CD14-positive monocyte (primary cell): ENCODE measurements at regions not wholly inside any gene's neighbourhood (a gene's known extent, or its start where the extent isn't known, plus 50 kb on each side); places are given as distances from the start of the nearest gene placed in this dataset.

Experiments
- DNase-seq, 3 donors: peaks; one replicate each; pipeline ENCODE4 v3.0.0-alpha.2; 2011 to 2022
- H2AFZ ChIP-seq: 2 replicates; pipeline ENCODE4 v1.6.0; 2012; ENCODE audit warnings: mild to moderate bottlenecking, low read depth, low read length, inconsistent platforms; ENCODE audit not compliant: insufficient read depth, poor library complexity, severe bottlenecking
- H3K27ac ChIP-seq, 2 donors: 1 replicate in 1 of 2; 2 replicates in 1 of 2; pipeline ENCODE4 v1.5.1; 2012 to 2013; ENCODE audit warnings: low read length in 2 of 2, control low read depth in 1 of 2, inconsistent platforms in 1 of 2, low read depth in 1 of 2, mild to moderate bottlenecking in 1 of 2
- H3K27me3 ChIP-seq, 2 donors: one replicate each; pipeline versions ENCODE4 v1.6.0 to v1.6.1; 2011 to 2013; ENCODE audit warnings: low read length in 2 of 2; ENCODE audit not compliant: control insufficient read depth in 2 of 2, insufficient read depth in 2 of 2
- H3K36me3 ChIP-seq, 2 donors: replicated peaks in 1 of 2; 1 replicate in 1 of 2; 2 replicates in 1 of 2; pipeline versions ENCODE4 v1.5.1 to v1.6.1; 2012 to 2013; ENCODE audit warnings: low read length in 2 of 2, control low read depth in 1 of 2, inconsistent platforms in 1 of 2, mild to moderate bottlenecking in 1 of 2; ENCODE audit not compliant: insufficient read depth in 2 of 2, control insufficient read depth in 1 of 2
- H3K4me1 ChIP-seq, 2 donors: 1 replicate in 1 of 2; 2 replicates in 1 of 2; pipeline versions ENCODE4 v1.5.1 to v1.6.1; 2012 to 2013; ENCODE audit warnings: low read length in 2 of 2, control low read depth in 1 of 2, inconsistent platforms in 1 of 2, mild to moderate bottlenecking in 1 of 2, moderate library complexity in 1 of 2; ENCODE audit not compliant: insufficient read depth in 2 of 2, control insufficient read depth in 1 of 2
- H3K4me2 ChIP-seq: replicated peaks from 2 replicates; pipeline ENCODE3; 2012; ENCODE audit warnings: low read length, moderate library complexity, mild to moderate bottlenecking; ENCODE audit not compliant: poor library complexity, severe bottlenecking; ENCODE audit errors: extremely low read depth
- H3K4me3 ChIP-seq, 3 experiments: fragments of 200-600 bp in 1 of 3; sonication (generic) in 1 of 3; replicated peaks in 1 of 3; 1 replicate in 2 of 3; 2 replicates in 1 of 3; pipeline ENCODE4 v1.5.1; 2011 to 2013; ENCODE audit warnings: low read length in 3 of 3, mild to moderate bottlenecking in 3 of 3, control low read depth in 2 of 3, low read depth in 2 of 3, inconsistent platforms in 1 of 3, moderate library complexity in 1 of 3
- H3K79me2 ChIP-seq: 2 replicates; pipeline ENCODE4 v1.6.0; 2012; ENCODE audit warnings: mild to moderate bottlenecking, control low read depth, inconsistent platforms, low read length, moderate library complexity; ENCODE audit not compliant: insufficient read depth
- H3K9ac ChIP-seq: 2 replicates; pipeline ENCODE4 v1.6.0; 2017; ENCODE audit warnings: low read length, mild to moderate bottlenecking; ENCODE audit not compliant: insufficient read depth, poor library complexity, severe bottlenecking
- H3K9me3 ChIP-seq, 2 donors: replicated peaks in 1 of 2; 1 replicate in 1 of 2; 2 replicates in 1 of 2; pipeline versions ENCODE4 v1.5.1 to v1.6.1; 2012 to 2013; ENCODE audit warnings: low read length in 2 of 2, control low read depth in 1 of 2; ENCODE audit not compliant: control insufficient read depth in 1 of 2, insufficient read depth in 1 of 2
- H4K20me1 ChIP-seq: 2 replicates; pipeline ENCODE4 v1.6.0; 2012; ENCODE audit warnings: mild to moderate bottlenecking, low read length, control low read depth, moderate library complexity; ENCODE audit not compliant: insufficient read depth
- H3K27ac Mint-ChIP-seq, 7 donors: one replicate each; pipeline ENCODE4 v1.8.0; 2020; ENCODE audit warnings: mild to moderate bottlenecking in 7 of 7, mixed read lengths in 7 of 7, moderate library complexity in 6 of 7, inconsistent platforms in 2 of 7
- H3K27me3 Mint-ChIP-seq, 3 donors: one replicate each; pipeline ENCODE4 v1.8.0; 2021 to 2022; ENCODE audit warnings: low read depth in 3 of 3, mild to moderate bottlenecking in 3 of 3, mixed read lengths in 3 of 3, moderate library complexity in 3 of 3, inconsistent platforms in 1 of 3
- H3K36me3 Mint-ChIP-seq, 2 donors: one replicate each; pipeline ENCODE4 v1.8.0; 2020; ENCODE audit warnings: mixed read lengths in 2 of 2, inconsistent platforms in 1 of 2, mild to moderate bottlenecking in 1 of 2
- H3K4me1 Mint-ChIP-seq: one replicate; pipeline ENCODE4 v1.8.0; 2020; ENCODE audit warnings: mild to moderate bottlenecking, mixed read lengths
- H3K4me3 Mint-ChIP-seq, 2 donors: one replicate each; pipeline ENCODE4 v1.8.0; 2020; ENCODE audit warnings: mild to moderate bottlenecking in 2 of 2, mixed read lengths in 2 of 2, moderate library complexity in 1 of 2
- H3K9me3 Mint-ChIP-seq, 7 donors: one replicate each; pipeline ENCODE4 v1.8.0; 2020 to 2022; ENCODE audit warnings: mixed read lengths in 7 of 7, mild to moderate bottlenecking in 6 of 7, moderate library complexity in 6 of 7, inconsistent platforms in 2 of 7
- WGBS: methylation state at CpG from one replicate; pipeline ENCODE4 v1.1.5; 2013; ENCODE audit warnings: missing lambda C conversion rate; ENCODE audit not compliant: insufficient coverage; 5-methylcytosine and 5-hydroxymethylcytosine counted together
- intact Hi-C, 2 donors: fragments of 100-400 bp; cut with micrococcal nuclease; formaldehyde crosslinking; loops; one replicate each; pipeline versions ENCODE4 v1.15.0 to v1.15.1; 2023
- TF ChIP-seq, protein P1 (sequence below): fragments of 200-600 bp; IDR thresholded peaks from one replicate; pipeline ENCODE4 v1.8.0; 2022; ENCODE audit warnings: antibody characterized with exemption, mild to moderate bottlenecking

DNA sequence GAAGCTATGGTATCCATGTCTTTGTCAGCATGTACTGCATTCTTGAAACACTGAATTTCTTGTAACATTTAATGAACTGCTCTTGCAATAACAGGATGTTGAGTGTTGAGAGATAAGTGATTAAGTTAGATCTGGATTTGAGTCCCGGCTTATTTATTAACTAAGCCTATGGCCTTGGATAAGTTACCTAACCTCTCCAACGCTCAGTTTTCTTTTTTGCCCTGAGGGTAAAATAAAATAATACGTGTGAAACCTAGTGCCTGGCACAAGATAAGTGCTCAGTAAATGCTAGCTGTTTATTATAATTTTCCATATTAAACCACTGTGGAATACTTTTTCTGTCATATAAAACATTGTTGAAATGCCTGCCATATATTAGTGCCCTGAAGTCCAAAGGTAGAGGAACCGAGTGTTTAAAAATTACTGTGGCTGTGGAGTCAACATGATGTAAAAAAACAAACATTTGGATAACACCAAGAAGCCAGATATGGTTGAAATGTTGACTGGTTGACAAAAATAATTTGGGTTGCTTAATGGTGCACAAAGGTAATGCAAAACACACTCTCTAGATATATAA, 58.6 kb upstream of the ALB start:
- no peaks in the 10 kb centered on the region for H3K79me2 ChIP-seq
- TF ChIP-seq, protein P1, sequence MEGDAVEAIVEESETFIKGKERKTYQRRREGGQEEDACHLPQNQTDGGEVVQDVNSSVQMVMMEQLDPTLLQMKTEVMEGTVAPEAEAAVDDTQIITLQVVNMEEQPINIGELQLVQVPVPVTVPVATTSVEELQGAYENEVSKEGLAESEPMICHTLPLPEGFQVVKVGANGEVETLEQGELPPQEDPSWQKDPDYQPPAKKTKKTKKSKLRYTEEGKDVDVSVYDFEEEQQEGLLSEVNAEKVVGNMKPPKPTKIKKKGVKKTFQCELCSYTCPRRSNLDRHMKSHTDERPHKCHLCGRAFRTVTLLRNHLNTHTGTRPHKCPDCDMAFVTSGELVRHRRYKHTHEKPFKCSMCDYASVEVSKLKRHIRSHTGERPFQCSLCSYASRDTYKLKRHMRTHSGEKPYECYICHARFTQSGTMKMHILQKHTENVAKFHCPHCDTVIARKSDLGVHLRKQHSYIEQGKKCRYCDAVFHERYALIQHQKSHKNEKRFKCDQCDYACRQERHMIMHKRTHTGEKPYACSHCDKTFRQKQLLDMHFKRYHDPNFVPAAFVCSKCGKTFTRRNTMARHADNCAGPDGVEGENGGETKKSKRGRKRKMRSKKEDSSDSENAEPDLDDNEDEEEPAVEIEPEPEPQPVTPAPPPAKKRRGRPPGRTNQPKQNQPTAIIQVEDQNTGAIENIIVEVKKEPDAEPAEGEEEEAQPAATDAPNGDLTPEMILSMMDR, result no peak
- 100% methylated on average over 1 of the region's 4 CpGs for WGBS
- H3K4me3 ChIP-seq, result no peak overlapping the region
- Mint-ChIP-seq H3K4me3 (no peak overlapping the region), H3K4me1 (no peaks in the 10 kb centered on the region), H3K36me3 (no peaks in the 10 kb centered on the region), H3K27me3 (peaks cover 0 to 5% (median 2%) of the 10 kb centered on the region in 3 donors), H3K9me3 (no peaks in the 10 kb centered on the region), H3K27ac (no peak overlapping the region)
- no peak for DNase-seq
- H3K9me3 ChIP-seq, result no peaks in the 10 kb centered on the region
- no peaks in the 10 kb centered on the region for H3K4me1 ChIP-seq
- H3K27ac ChIP-seq, result no peak overlapping the region
- H2AFZ ChIP-seq, result no peak overlapping the region
- H4K20me1 ChIP-seq, result no peaks in the 10 kb centered on the region
- intact Hi-C loops, result no loop called here
- H3K4me2 ChIP-seq, result no peak overlapping the region
- no peaks in the 10 kb centered on the region for H3K27me3 ChIP-seq
- no peak overlapping the region for H3K9ac ChIP-seq
- no peaks in the 10 kb centered on the region for H3K36me3 ChIP-seq

GRCh38 chr4:73344106-73344505, 60.0 kb upstream of the ALB start:
- Histone ChIP-seq H4K20me1 (no peaks in the 10 kb centered on the region), H3K79me2 (no peaks in the 10 kb centered on the region), H2AFZ (no peak overlapping the region), H3K9ac (no peak overlapping the region), H3K27me3 (no peaks in the 10 kb centered on the region), H3K4me1 (no peaks in the 10 kb centered on the region), H3K4me3 (no peak overlapping the region), H3K36me3 (no peaks in the 10 kb centered on the region), H3K4me2 (no peak overlapping the region), H3K27ac (no peak overlapping the region), H3K9me3 (no peaks in the 10 kb centered on the region)
- intact Hi-C loops, result no loop called here
- no peak overlapping the region for H3K27ac Mint-ChIP-seq
- no peak for DNase-seq
- TF ChIP-seq, protein P1, result no peak
- no peaks in the 10 kb centered on the region for H3K36me3 Mint-ChIP-seq
- no CpG with 5 or more reads among the region's 1 CpG for WGBS
- no peaks in the 10 kb centered on the region for H3K4me1 Mint-ChIP-seq
- no peaks in the 10 kb centered on the region for H3K9me3 Mint-ChIP-seq
- H3K27me3 Mint-ChIP-seq, result peaks cover 0 to 5% (median 2%) of the 10 kb centered on the region in 3 donors
- no peak overlapping the region for H3K4me3 Mint-ChIP-seq
